ENCODE measurements at regions not wholly inside any gene's neighbourhood (a gene's known extent, or its start where the extent isn't known, plus 50 kb on each side); places are given as distances from the start of the nearest gene placed in this dataset.

GRCh38 chr22:47442821-47443220 lies 680.4 kb downstream of the TBC1D22A start:
- no peaks in the 10 kb centered on the region for H3K27me3 ChIP-seq (ENCODE audit: control insufficient read depth, insufficient read depth, low read length)
- BruUV-seq (replicated peaks), result no TSS peak

GRCh38 chr22:47439643-47440265 lies 677.3 kb downstream of the TBC1D22A start:
- Histone ChIP-seq H3K27me3 (ENCODE audit: control insufficient read depth, insufficient read depth, low read length) (no peaks in the 10 kb centered on the region), H3K4me3 (ENCODE audit: low read depth in 2 of 2, low read length in 2 of 2) (no peak overlapping the region), H3K36me3 (ENCODE audit: control insufficient read depth, insufficient read depth, low read length) (no peaks in the 10 kb centered on the region), H3K27ac (ENCODE audit: low read length) (no peak overlapping the region), H3K4me1 (ENCODE audit: control insufficient read depth, insufficient read depth, low read length) (no peaks in the 10 kb centered on the region), H3K9me3 (ENCODE audit: control insufficient read depth, insufficient read depth, low read depth, low read length) (no peaks in the 10 kb centered on the region)
- CTCF ChIA-PET, result no interaction called here
- no TSS peak for BruUV-seq (replicated peaks)
- no peak for ATAC-seq
- TF ChIP-seq, protein P1, sequence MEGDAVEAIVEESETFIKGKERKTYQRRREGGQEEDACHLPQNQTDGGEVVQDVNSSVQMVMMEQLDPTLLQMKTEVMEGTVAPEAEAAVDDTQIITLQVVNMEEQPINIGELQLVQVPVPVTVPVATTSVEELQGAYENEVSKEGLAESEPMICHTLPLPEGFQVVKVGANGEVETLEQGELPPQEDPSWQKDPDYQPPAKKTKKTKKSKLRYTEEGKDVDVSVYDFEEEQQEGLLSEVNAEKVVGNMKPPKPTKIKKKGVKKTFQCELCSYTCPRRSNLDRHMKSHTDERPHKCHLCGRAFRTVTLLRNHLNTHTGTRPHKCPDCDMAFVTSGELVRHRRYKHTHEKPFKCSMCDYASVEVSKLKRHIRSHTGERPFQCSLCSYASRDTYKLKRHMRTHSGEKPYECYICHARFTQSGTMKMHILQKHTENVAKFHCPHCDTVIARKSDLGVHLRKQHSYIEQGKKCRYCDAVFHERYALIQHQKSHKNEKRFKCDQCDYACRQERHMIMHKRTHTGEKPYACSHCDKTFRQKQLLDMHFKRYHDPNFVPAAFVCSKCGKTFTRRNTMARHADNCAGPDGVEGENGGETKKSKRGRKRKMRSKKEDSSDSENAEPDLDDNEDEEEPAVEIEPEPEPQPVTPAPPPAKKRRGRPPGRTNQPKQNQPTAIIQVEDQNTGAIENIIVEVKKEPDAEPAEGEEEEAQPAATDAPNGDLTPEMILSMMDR (IDR thresholded peaks at IDR 0.05), result no peak
- no peak for TF ChIP-seq REST (IDR thresholded peaks at IDR 0.05; ENCODE audit: insufficient read depth in 1 of 2, low read depth in 2 of 2, low read length in 1 of 2)
- TF ChIP-seq SIN3A (IDR thresholded peaks at IDR 0.05; ENCODE audit: borderline replicate concordance, insufficient read depth, low read depth, low read length), result no peak
- no peak for TF ChIP-seq TCF7L2 (IDR thresholded peaks at IDR 0.05; ENCODE audit: low read depth, low read length)
- TF ChIP-seq POLR2AphosphoS5 (IDR thresholded peaks at IDR 0.05; ENCODE audit: low read depth, low read length), result no peak
- in situ Hi-C loops (cut with HindIII; ENCODE audit: low pct_unique_long_range_greater_than_20kb, low sequenced_read_pairs) (no loop called here), intact Hi-C loops (cut with micrococcal nuclease; ENCODE audit: unreplicated experiment) (no loop called here)
- POLR2A ChIA-PET, result no interaction called here
- DNase-seq (ENCODE audit: low read depth, low spot score), result no peak

More at GRCh38 chr22:47442821-47443220, 680.4 kb downstream of the TBC1D22A start:
- no peaks in the 10 kb centered on the region for H3K4me1 ChIP-seq (ENCODE audit: control insufficient read depth, insufficient read depth, low read length)
- H3K4me3 ChIP-seq (ENCODE audit: low read depth in 2 of 2, low read length in 2 of 2), result no peak overlapping the region
- H3K9me3 ChIP-seq (ENCODE audit: control insufficient read depth, insufficient read depth, low read depth, low read length), result no peaks in the 10 kb centered on the region
- DNase-seq (ENCODE audit: low read depth, low spot score) (no peak), ATAC-seq (no peak)
- in situ Hi-C loops (cut with HindIII; ENCODE audit: low pct_unique_long_range_greater_than_20kb, low sequenced_read_pairs), result no loop called here
- no peaks in the 10 kb centered on the region for H3K36me3 ChIP-seq (ENCODE audit: control insufficient read depth, insufficient read depth, low read length)
- ChIA-PET POLR2A (no interaction called here), CTCF (no interaction called here)
- TF ChIP-seq, protein P1 (IDR thresholded peaks at IDR 0.05), result no peak
- intact Hi-C loops (cut with micrococcal nuclease; ENCODE audit: unreplicated experiment), result no loop called here
- no peak overlapping the region for H3K27ac ChIP-seq (ENCODE audit: low read length)

Data from Panc1 (cell line).